H1 (cell line): ENCODE measurements at regions not wholly inside any gene's neighbourhood (a gene's known extent, or its start where the extent isn't known, plus 50 kb on each side); places are given as distances from the start of the nearest gene placed in this dataset.
A peak's percentile ranks its signal among the peaks of the same experiment; 100 is the strongest.

ENCODE experiments used
- CTCF ChIA-PET: fragments of 300-600 bp; sonication (Branson Sonifier 250); formaldehyde crosslinking; loops from one replicate; lab custom pipeline; 2021; ENCODE audit not compliant: partially characterized antibody; lab: Charles Lee
- POLR2A ChIA-PET: fragments of 300-600 bp; sonication (Branson Sonifier 250); formaldehyde crosslinking; loops from one replicate; lab custom pipeline; 2021; ENCODE audit warnings: inconsistent platforms; ENCODE audit not compliant: partially characterized antibody; lab: Charles Lee
- DNase-seq, 2 experiments: peaks; one replicate each; pipeline versions ENCODE4 v3.0.0 to v3.0.0-alpha.2; 2010 to 2022; ENCODE audit warnings: low spot score in 2 of 2, low read depth in 1 of 2, mixed read lengths in 1 of 2
- FAIRE-seq: peaks from 2 replicates; lab custom pipeline; 2011; peaks lifted over from hg19 to GRCh38; lab: Jason Lieb, UNC
- H2AFZ ChIP-seq: 2 replicates; pipeline ENCODE4 v1.8.1; 2012; ENCODE audit warnings: low read length, inconsistent platforms
- H2AK5ac ChIP-seq: 2 replicates; pipeline ENCODE4 v1.6.1; 2013; ENCODE audit warnings: low read depth, low read length
- H2BK120ac ChIP-seq: replicated peaks from 2 replicates; pipeline ENCODE3; 2013; ENCODE audit warnings: low read depth, low read length, inconsistent platforms
- H2BK12ac ChIP-seq: 2 replicates; pipeline ENCODE4 v1.6.1; 2013; ENCODE audit warnings: low read depth, low read length
- H2BK15ac ChIP-seq: 2 replicates; pipeline ENCODE4 v1.6.1; 2013; ENCODE audit warnings: low read length
- H2BK20ac ChIP-seq: 2 replicates; pipeline ENCODE4 v1.6.1; 2013; ENCODE audit warnings: low read length
- H2BK5ac ChIP-seq: 2 replicates; pipeline ENCODE4 v1.6.1; 2013; ENCODE audit warnings: low read depth, low read length
- H3K14ac ChIP-seq: 2 replicates; pipeline ENCODE4 v1.6.1; 2013; ENCODE audit warnings: inconsistent platforms; ENCODE audit not compliant: insufficient read length
- H3K18ac ChIP-seq: 2 replicates; pipeline ENCODE4 v1.6.1; 2013; ENCODE audit warnings: low read length; ENCODE audit errors: extremely low read depth
- H3K23ac ChIP-seq: 2 replicates; pipeline ENCODE4 v1.6.1; 2013; ENCODE audit warnings: inconsistent platforms; ENCODE audit not compliant: insufficient read length
- H3K23me2 ChIP-seq: 2 replicates; pipeline ENCODE4 v1.6.1; 2013; ENCODE audit warnings: low read depth, low read length
- H3K27ac ChIP-seq: 2 replicates; pipeline ENCODE4 v1.6.1; 2011; ENCODE audit warnings: low read depth, low read length, inconsistent platforms
- H3K27me3 ChIP-seq, 4 experiments: replicated peaks in 1 of 4; 1 replicate in 1 of 4; 2 replicates in 3 of 4; pipeline versions ENCODE4 v1.6.1 to v1.8.1; 2011 to 2013; ENCODE audit warnings: low read length in 3 of 4, mild to moderate bottlenecking in 3 of 4, inconsistent platforms in 2 of 4, mixed read lengths in 2 of 4, moderate library complexity in 1 of 4; ENCODE audit not compliant: control insufficient read depth in 3 of 4, insufficient read depth in 3 of 4; ENCODE audit errors: extremely low read depth in 1 of 4
- H3K36me3 ChIP-seq, 4 experiments: 2 replicates each; pipeline versions ENCODE4 v1.6.1 to v1.8.1; 2011 to 2013; ENCODE audit warnings: mild to moderate bottlenecking in 4 of 4, low read length in 3 of 4, moderate library complexity in 2 of 4, control low read depth in 1 of 4, inconsistent platforms in 1 of 4; ENCODE audit not compliant: insufficient read depth in 4 of 4, control insufficient read depth in 2 of 4
- H3K4ac ChIP-seq: replicated peaks from 2 replicates; pipeline ENCODE3; 2013; ENCODE audit warnings: low read length, low read depth, mixed read lengths, inconsistent platforms; ENCODE audit not compliant: insufficient read length
- H3K4me1 ChIP-seq, 4 experiments: replicated peaks in 1 of 4; 1 replicate in 1 of 4; 2 replicates in 3 of 4; pipeline versions ENCODE4 v1.6.1 to v1.8.1; 2011 to 2013; ENCODE audit warnings: low read length in 3 of 4, inconsistent platforms in 2 of 4, mixed read lengths in 1 of 4; ENCODE audit not compliant: insufficient read depth in 4 of 4, control insufficient read depth in 3 of 4
- H3K4me2 ChIP-seq, 2 experiments: 2 replicates each; pipeline versions ENCODE4 v1.6.1 to v1.8.1; 2011 to 2013; ENCODE audit warnings: low read depth in 2 of 2, low read length in 2 of 2, control low read depth in 1 of 2, inconsistent platforms in 1 of 2, mild to moderate bottlenecking in 1 of 2; ENCODE audit not compliant: insufficient read depth in 1 of 2
- H3K4me3 ChIP-seq, 4 experiments: fragments of 200-600, 300-600 bp in 1 of 4; sonication (generic), shearing (Covaris generic), sonication (Bioruptor Twin) in 1 of 4; 2 replicates each; pipeline versions ENCODE4 v1.5.1 to v1.8.1; 2011 to 2016; ENCODE audit warnings: low read length in 4 of 4, low read depth in 3 of 4, control low read depth in 2 of 4, inconsistent platforms in 2 of 4, mild to moderate bottlenecking in 2 of 4, mixed read lengths in 1 of 4, moderate library complexity in 1 of 4; ENCODE audit not compliant: insufficient read depth in 2 of 4; ENCODE audit errors: extremely low read depth in 1 of 4
- H3K56ac ChIP-seq: replicated peaks from 2 replicates; pipeline ENCODE3; 2013; ENCODE audit warnings: low read depth, mild to moderate bottlenecking, mixed read lengths, low read length, inconsistent platforms; ENCODE audit not compliant: insufficient read length
- H3K79me1 ChIP-seq: 2 replicates; pipeline ENCODE4 v1.6.1; 2013; ENCODE audit warnings: low read depth, low read length, control low read depth
- H3K79me2 ChIP-seq, 2 experiments: 2 replicates each; pipeline versions ENCODE4 v1.6.1 to v1.8.1; 2012 to 2013; ENCODE audit warnings: low read length in 2 of 2, mild to moderate bottlenecking in 2 of 2, inconsistent platforms in 1 of 2; ENCODE audit not compliant: insufficient read depth in 2 of 2, control insufficient read depth in 1 of 2
- H3K9ac ChIP-seq, 4 experiments: replicated peaks in 1 of 4; 1 replicate in 1 of 4; 2 replicates in 3 of 4; pipeline versions ENCODE4 v1.6.1 to v1.8.1; 2011 to 2013; ENCODE audit warnings: low read depth in 3 of 4, low read length in 3 of 4, control low read depth in 2 of 4, mild to moderate bottlenecking in 2 of 4, moderate library complexity in 2 of 4, inconsistent platforms in 1 of 4; ENCODE audit errors: extremely low read depth in 1 of 4
- H3K9me3 ChIP-seq, 2 experiments: 2 replicates each; pipeline versions ENCODE4 v1.6.1 to v1.8.1; 2012 to 2013; ENCODE audit warnings: mild to moderate bottlenecking in 2 of 2, moderate library complexity in 2 of 2, control low read depth in 1 of 2, inconsistent platforms in 1 of 2, low read depth in 1 of 2, low read length in 1 of 2, mixed read lengths in 1 of 2; ENCODE audit not compliant: insufficient read depth in 2 of 2
- H4K20me1 ChIP-seq, 2 experiments: replicated peaks in 1 of 2; 2 replicates each; pipeline versions ENCODE3 to v1.8.1; 2011 to 2013; ENCODE audit warnings: inconsistent platforms in 2 of 2, low read length in 2 of 2, mild to moderate bottlenecking in 1 of 2; ENCODE audit not compliant: insufficient read depth in 2 of 2, control insufficient read depth in 1 of 2
- H4K5ac ChIP-seq: 2 replicates; pipeline ENCODE4 v1.6.1; 2013; ENCODE audit warnings: low read length, low read depth, mixed read lengths, inconsistent platforms; ENCODE audit not compliant: insufficient read length
- H4K8ac ChIP-seq: 2 replicates; pipeline ENCODE4 v1.8.0; 2013; ENCODE audit warnings: mild to moderate bottlenecking, moderate library complexity, low read length, inconsistent platforms; ENCODE audit not compliant: insufficient read depth; ENCODE audit errors: extremely low read depth
- H4K91ac ChIP-seq: replicated peaks from 2 replicates; pipeline ENCODE3; 2013; ENCODE audit warnings: low read length, mixed read lengths, inconsistent platforms; ENCODE audit not compliant: insufficient read length
- SAP30 ChIP-seq: fragments of 300-600 bp; sonication (generic); IDR thresholded peaks from 2 replicates; pipeline ENCODE4 v1.7.1; 2012; ENCODE audit warnings: low read length, moderate library complexity, mild to moderate bottlenecking, inconsistent platforms; ENCODE audit not compliant: insufficient read depth, insufficient replicate concordance
- WGBS, 2 experiments: shearing (Covaris generic) in 1 of 2; methylation state at CpG; one replicate each; pipeline versions ENCODE4 v1.1.6 to v1.1.7; 2013 to 2015; ENCODE audit warnings: low lambda C conversion rate in 2 of 2, mixed read lengths in 2 of 2, inconsistent platforms in 1 of 2, low coverage in 1 of 2, missing lambda C conversion rate in 1 of 2; ENCODE audit not compliant: insufficient replicate concordance in 2 of 2, insufficient coverage in 1 of 2, insufficient read length in 1 of 2; ENCODE audit errors: extremely low coverage in 1 of 2, missing lambda C conversion rate in 1 of 2; 5-methylcytosine and 5-hydroxymethylcytosine counted together

GRCh38 chr3:145266368-145266767, 894.6 kb downstream of the PLOD2 start:
- Histone ChIP-seq H3K4me3 (no peak overlapping the region), H4K5ac (no peak overlapping the region), H3K36me3 (no peaks in the 10 kb centered on the region), H3K79me2 (no peaks in the 10 kb centered on the region), H4K8ac (no peak overlapping the region), H2AFZ (peak overlapping the region; percentile 95), H2BK120ac (no peak overlapping the region), H3K4me1 (no peaks in the 10 kb centered on the region), H3K23me2 (no peaks in the 10 kb centered on the region), H2BK5ac (no peak overlapping the region), H4K91ac (no peak overlapping the region), H3K18ac (no peak overlapping the region), H3K9ac (no peak overlapping the region), H3K27me3 (no peaks in the 10 kb centered on the region), H2BK15ac (no peak overlapping the region), H3K4ac (no peak overlapping the region), H3K4me2 (no peak overlapping the region), H3K14ac (no peak overlapping the region), H3K9me3 (no peaks in the 10 kb centered on the region), H2BK20ac (no peak overlapping the region), H3K23ac (no peak overlapping the region), H2BK12ac (no peak overlapping the region), H3K79me1 (no peaks in the 10 kb centered on the region), H3K56ac (no peak overlapping the region), H4K20me1 (no peaks in the 10 kb centered on the region), H2AK5ac (no peak overlapping the region), H3K27ac (no peak overlapping the region)
- DNase-seq (no peak), FAIRE-seq (peak; percentile 39)
- WGBS, 2 experiments: 53% methylated on average over 6 of the region's 6 CpGs; no CpG with 5 or more reads in 1 of the 2 experiments
- ChIA-PET POLR2A (interaction anchor here (0.9 kb wide), 1 partner anchor 65 kb away, joined by 3 read pairs; no protein-coding TSS in a partner anchor), CTCF (interaction anchor here (0.6 to 2.3 kb wide), 13 partner anchors 17 to 511 kb away, joined by 3 to 6 read pairs (median 3); no protein-coding TSS in a partner anchor)
- TF ChIP-seq SAP30: no peak
